Common myeloid progenitor, CD34-positive (primary cell): ENCODE measurements at regions not wholly inside any gene's neighbourhood (a gene's known extent, or its start where the extent isn't known, plus 50 kb on each side); places are given as distances from the start of the nearest gene placed in this dataset.
"Not testable (repeated sequence)": the region's sequence is repeated elsewhere in the genome, so short reads cannot be mapped to it uniquely, and the experiment has no call there.

Source experiments
- CTCF ChIA-PET: fragments of 350-600 bp; sonication (Branson Sonifier 250); formaldehyde crosslinking; loops from one replicate; lab custom pipeline; 2021; ENCODE audit warnings: antibody characterized with exemption; lab: Charles Lee
- POLR2A ChIA-PET: fragments of 350-600 bp; sonication (Branson Sonifier 250); formaldehyde crosslinking; loops from one replicate; lab custom pipeline; 2021; ENCODE audit warnings: antibody characterized with exemption; lab: Charles Lee
- DNase-seq, 3 donors: peaks; one replicate each; pipeline versions ENCODE4 v3.0.0 to v3.0.0-alpha.2; 2013
- H3K27ac ChIP-seq, 2 experiments: 1 replicate in 1 of 2; 2 replicates in 1 of 2; pipeline ENCODE4 v1.7.0; 2013; ENCODE audit warnings: inconsistent platforms in 2 of 2, low read length in 2 of 2, mild to moderate bottlenecking in 2 of 2, low read depth in 1 of 2, moderate library complexity in 1 of 2; ENCODE audit not compliant: severe bottlenecking in 2 of 2, insufficient read depth in 1 of 2, poor library complexity in 1 of 2
- H3K27me3 ChIP-seq, 5 experiments: replicated peaks in 2 of 5; 1 replicate in 3 of 5; 2 replicates in 2 of 5; pipeline versions ENCODE4 v1.6.1 to v1.7.0; 2013; ENCODE audit warnings: low read length in 4 of 5, mild to moderate bottlenecking in 2 of 5, moderate library complexity in 2 of 5, inconsistent platforms in 1 of 5; ENCODE audit not compliant: insufficient read depth in 5 of 5, control insufficient read depth in 4 of 5
- H3K36me3 ChIP-seq, 4 experiments: 1 replicate in 2 of 4; 2 replicates in 2 of 4; pipeline versions ENCODE4 v1.6.1 to v1.7.0; 2013; ENCODE audit warnings: low read length in 3 of 4, control low read depth in 1 of 4, mild to moderate bottlenecking in 1 of 4; ENCODE audit not compliant: control insufficient read depth in 4 of 4, insufficient read depth in 4 of 4
- H3K4me1 ChIP-seq, 4 experiments: 1 replicate in 3 of 4; 2 replicates in 1 of 4; pipeline versions ENCODE4 v1.6.1 to v1.7.1; 2013; ENCODE audit warnings: low read length in 3 of 4, mild to moderate bottlenecking in 3 of 4, control low read depth in 1 of 4, inconsistent platforms in 1 of 4, moderate library complexity in 1 of 4; ENCODE audit not compliant: control insufficient read depth in 4 of 4, insufficient read depth in 4 of 4; ENCODE audit errors: control extremely low read depth in 1 of 4
- H3K4me3 ChIP-seq, 7 experiments: 1 replicate in 4 of 7; 2 replicates in 3 of 7; pipeline versions ENCODE4 v1.5.1 to v1.7.0; 2013; ENCODE audit warnings: mild to moderate bottlenecking in 7 of 7, low read length in 6 of 7, moderate library complexity in 6 of 7, inconsistent platforms in 2 of 7, low read depth in 2 of 7, control low read depth in 1 of 7; ENCODE audit not compliant: insufficient read depth in 4 of 7, control insufficient read depth in 1 of 7; ENCODE audit errors: extremely low read depth in 1 of 7
- H3K9me3 ChIP-seq, 5 experiments: 1 replicate in 4 of 5; 2 replicates in 1 of 5; pipeline versions ENCODE4 v1.6.1 to v1.7.1; 2013; ENCODE audit warnings: low read length in 4 of 5, mild to moderate bottlenecking in 2 of 5, inconsistent platforms in 1 of 5, low read depth in 1 of 5, moderate library complexity in 1 of 5; ENCODE audit not compliant: control insufficient read depth in 4 of 5, insufficient read depth in 2 of 5; ENCODE audit errors: control extremely low read depth in 1 of 5
- WGBS: methylation state at CpG from one replicate; pipeline ENCODE4 v1.1.5; 2013; ENCODE audit not compliant: insufficient coverage; 5-methylcytosine and 5-hydroxymethylcytosine counted together

DNA sequence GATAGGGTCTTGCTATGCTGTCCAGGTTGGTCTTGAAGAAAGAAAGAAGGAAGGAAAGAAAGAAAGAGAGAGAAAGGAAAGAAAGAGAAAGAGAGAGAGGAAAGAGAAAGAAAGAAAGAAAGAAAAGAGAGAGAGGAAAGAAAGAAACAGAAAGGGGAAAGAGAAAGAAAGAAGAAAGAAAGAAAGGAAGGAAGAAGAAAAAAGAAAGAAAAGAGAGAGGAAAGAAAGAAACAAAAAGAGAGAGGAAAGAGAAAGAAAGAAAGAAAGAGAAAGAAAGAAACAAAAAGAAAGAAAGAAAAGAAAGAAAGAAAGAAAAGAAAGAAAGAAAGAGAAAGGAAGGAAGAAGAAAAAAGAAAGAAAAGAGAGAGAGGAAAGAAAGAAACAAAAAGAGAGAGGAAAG lies 95.8 kb upstream of the SHOX start:
- H3K27me3 ChIP-seq, result peaks cover 0 to 1% (median 0%) of the 10 kb centered on the region in 5 experiments
- H3K4me1 ChIP-seq, result no peaks in the 10 kb centered on the region
- peaks cover 0 to 7% (median 2%) of the 10 kb centered on the region in 5 experiments for H3K9me3 ChIP-seq

DNA sequence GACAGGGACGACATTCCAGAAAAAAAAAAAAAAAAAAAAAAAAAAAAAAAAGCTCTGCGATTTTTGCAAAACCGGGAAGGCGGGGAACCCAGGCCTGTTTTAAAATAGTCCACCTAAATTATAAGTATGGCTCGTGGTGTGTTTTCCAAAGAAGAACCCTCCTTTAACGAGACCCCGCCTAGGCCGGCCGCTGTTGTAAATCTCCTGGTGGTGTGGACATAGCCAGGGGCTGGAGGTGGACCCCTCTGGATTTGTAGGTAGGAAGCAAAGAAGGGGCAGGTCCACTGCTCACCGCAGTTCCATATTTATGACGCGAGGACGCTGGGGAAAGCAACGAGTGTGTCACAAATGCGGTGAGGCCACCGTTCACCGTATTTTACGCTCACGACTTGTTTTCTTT lies 94.0 kb upstream of the SHOX start:
- Histone ChIP-seq H3K36me3 (no peaks in the 10 kb centered on the region), H3K4me1 (no peaks in the 10 kb centered on the region), H3K27ac (no peak overlapping the region), H3K27me3 (peaks cover 0 to 1% (median 0%) of the 10 kb centered on the region in 5 experiments), H3K4me3 (no peak overlapping the region), H3K9me3 (no peaks in the 10 kb centered on the region)
- 93% methylated on average over 11 of the region's 19 CpGs for WGBS
- CTCF ChIA-PET, result no interaction called here
- DNase-seq, result no peak
- POLR2A ChIA-PET, result no interaction called here

More for the DNA sequence above, 95.8 kb upstream of the SHOX start:
- DNase-seq, result no peak
- ChIA-PET POLR2A (no interaction called here), CTCF (no interaction called here)
- Histone ChIP-seq H3K27ac (no peak overlapping the region), H3K4me3 (no peak overlapping the region), H3K36me3 (no peaks in the 10 kb centered on the region)

DNA sequence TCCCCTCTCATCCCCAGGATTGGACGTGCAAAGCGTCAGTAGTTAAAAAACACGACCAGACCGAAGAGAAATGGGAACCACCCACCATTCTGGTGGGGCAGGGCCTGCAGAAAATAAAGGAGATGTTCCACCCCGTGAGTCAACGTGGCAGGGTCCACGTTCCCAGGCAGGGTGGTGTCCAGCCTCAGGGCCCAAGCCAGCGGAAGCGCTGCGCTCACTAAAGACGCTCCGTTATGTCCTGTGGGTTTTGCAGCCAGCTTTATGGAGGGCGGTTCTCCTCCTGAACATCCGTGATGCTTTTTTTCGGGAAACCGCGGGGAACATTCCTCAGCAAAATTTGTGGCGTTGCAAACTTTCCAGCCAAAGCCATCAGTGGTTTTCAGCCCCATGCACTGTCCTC lies 93.4 kb upstream of the SHOX start:
- Histone ChIP-seq H3K4me3 (no peak overlapping the region), H3K4me1 (no peaks in the 10 kb centered on the region), H3K27me3 (peaks cover 0 to 1% (median 0%) of the 10 kb centered on the region in 5 experiments), H3K9me3 (peaks cover 0 to 1% (median 0%) of the 10 kb centered on the region in 5 experiments), H3K27ac (no peak overlapping the region), H3K36me3 (no peaks in the 10 kb centered on the region)
- ChIA-PET POLR2A (no interaction called here), CTCF (no interaction called here)
- DNase-seq, result no peak
- 92% methylated on average over 18 of the region's 18 CpGs for WGBS

DNA sequence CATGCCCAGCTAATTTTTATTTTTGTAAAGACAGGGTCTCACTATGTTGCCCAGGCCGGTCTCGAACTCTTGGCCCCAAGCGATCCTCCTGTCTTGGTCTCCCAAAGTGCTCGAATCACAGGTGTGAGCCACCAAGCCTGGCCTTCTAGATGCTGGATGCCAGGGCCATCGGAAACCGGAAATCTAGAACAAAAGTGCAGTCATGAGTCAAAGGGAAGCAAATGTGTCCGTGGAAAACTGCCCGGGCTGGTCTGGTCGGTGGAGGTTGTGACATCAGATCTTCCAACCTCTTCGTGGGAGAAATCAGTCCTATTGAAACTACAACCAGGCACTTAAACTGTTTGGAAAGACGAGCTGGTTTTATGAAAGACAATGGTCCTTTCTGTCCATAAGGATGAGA lies 92.3 kb upstream of the SHOX start:
- no peak for DNase-seq
- Histone ChIP-seq H3K27me3 (peaks cover 0 to 1% (median 0%) of the 10 kb centered on the region in 5 experiments), H3K36me3 (no peaks in the 10 kb centered on the region), H3K27ac (no peak overlapping the region), H3K4me1 (no peaks in the 10 kb centered on the region), H3K9me3 (peaks cover 0 to 3% (median 0%) of the 10 kb centered on the region in 5 experiments), H3K4me3 (no peak overlapping the region)
- CTCF ChIA-PET, result no interaction called here
- POLR2A ChIA-PET, result no interaction called here
- 95% methylated on average over 10 of the region's 11 CpGs for WGBS

DNA sequence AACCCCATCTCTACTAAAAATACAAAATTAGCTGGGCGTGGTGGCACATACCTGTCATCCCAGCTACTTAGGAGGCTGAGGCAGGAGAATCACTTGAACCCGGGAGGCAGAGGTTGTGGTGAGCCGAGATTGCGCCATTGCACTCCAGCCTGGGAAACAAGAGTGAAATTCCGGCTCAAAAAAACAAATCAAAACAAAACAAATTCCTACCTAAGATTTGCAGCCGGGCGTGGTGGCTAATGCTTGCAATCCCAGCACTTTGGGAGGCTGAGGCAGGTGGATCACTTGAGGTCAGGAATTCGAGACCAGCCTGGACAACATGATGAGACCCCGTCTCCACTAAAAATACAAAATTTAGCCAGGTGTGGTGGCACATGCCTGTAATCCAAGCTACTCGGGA lies 89.6 kb upstream of the SHOX start:
- 94% methylated on average over 8 of the region's 10 CpGs for WGBS
- POLR2A ChIA-PET, CTCF ChIA-PET, DNase-seq, H3K9me3 ChIP-seq, H3K27me3 ChIP-seq, H3K4me3 ChIP-seq, H3K36me3 ChIP-seq, H3K27ac ChIP-seq, H3K4me1 ChIP-seq: not testable (repeated sequence)

DNA sequence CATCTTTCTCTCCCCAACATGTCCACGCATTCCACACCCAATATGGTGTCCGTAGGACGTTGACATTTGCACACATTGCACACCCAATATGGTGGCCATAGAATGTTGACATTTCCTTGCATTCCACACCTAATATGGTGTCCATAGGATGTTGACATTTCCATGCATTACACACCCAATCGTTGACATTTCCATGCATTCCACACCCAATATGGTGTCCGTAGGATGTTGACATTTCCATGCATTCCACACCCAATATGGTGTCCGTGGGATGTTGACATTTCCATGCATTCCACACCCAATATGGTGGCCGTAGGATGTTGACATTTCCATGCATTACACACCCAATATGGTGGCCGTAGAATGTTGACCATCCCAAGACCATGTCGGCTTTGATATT lies 88.4 kb upstream of the SHOX start:
- ChIA-PET POLR2A (no interaction called here), CTCF (no interaction called here)
- H3K4me3 ChIP-seq, result no peak overlapping the region
- H3K27me3 ChIP-seq, result peaks cover 0 to 4% (median 0%) of the 10 kb centered on the region in 5 experiments
- DNase-seq, result no peak
- no peak overlapping the region for H3K27ac ChIP-seq
- no peaks in the 10 kb centered on the region for H3K4me1 ChIP-seq
- 92% methylated on average over 2 of the region's 9 CpGs for WGBS
- H3K36me3 ChIP-seq, result no peaks in the 10 kb centered on the region
- peaks cover 0 to 3% (median 0%) of the 10 kb centered on the region in 5 experiments for H3K9me3 ChIP-seq

DNA sequence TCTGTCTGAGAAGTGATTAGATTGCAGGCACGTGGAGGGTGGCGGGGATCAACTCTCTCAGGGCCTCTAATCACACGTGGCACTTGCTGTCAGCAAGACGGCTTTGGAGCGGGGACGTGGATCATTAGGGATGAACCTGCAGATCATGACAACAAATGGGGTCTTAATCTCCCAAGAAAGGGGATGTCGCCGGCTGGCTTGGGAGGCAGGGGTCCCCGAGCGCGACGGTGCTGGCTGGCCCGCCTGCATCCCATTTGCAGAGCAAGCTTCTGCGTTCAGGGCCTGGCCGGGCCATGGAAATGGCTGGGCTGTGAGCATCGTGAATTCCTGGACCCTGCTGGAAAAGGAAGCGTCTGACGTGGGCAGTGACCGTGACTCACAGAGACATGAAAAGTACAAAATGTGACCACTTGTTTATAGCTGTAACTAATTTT lies 85.1 kb upstream of the SHOX start:
- Histone ChIP-seq H3K36me3 (no peaks in the 10 kb centered on the region), H3K9me3 (peaks cover 0 to 7% (median 0%) of the 10 kb centered on the region in 5 experiments), H3K27me3 (peaks cover 0 to 4% (median 0%) of the 10 kb centered on the region in 5 experiments), H3K27ac (no peak overlapping the region), H3K4me1 (no peaks in the 10 kb centered on the region), H3K4me3 (no peak overlapping the region)
- 57% methylated on average over 19 of the region's 19 CpGs for WGBS
- ChIA-PET CTCF (no interaction called here), POLR2A (no interaction called here)
- DNase-seq, result no peak
